Cardiac muscle cell (in vitro differentiated cells and primary cell): ENCODE measurements at regions not wholly inside any gene's neighbourhood (a gene's known extent, or its start where the extent isn't known, plus 50 kb on each side); places are given as distances from the start of the nearest gene placed in this dataset.
A peak's percentile ranks its signal among the peaks of the same experiment; 100 is the strongest.

ENCODE experiments used
- DNase-seq, 2 donors: peaks; one replicate each; pipeline versions ENCODE4 v3.0.0 to v3.0.0-alpha.2; 2010 to 2017; ENCODE audit warnings: low read depth in 1 of 2, low spot score in 1 of 2
- H3K27ac ChIP-seq: fragments of 200-600 bp; sonication (generic); 2 replicates; pipeline ENCODE4 v1.5.1; 2016
- H3K27me3 ChIP-seq: fragments of 200-600 bp; sonication (generic); 2 replicates; pipeline ENCODE4 v1.6.0; 2016; ENCODE audit warnings: control low read depth
- H3K36me3 ChIP-seq: fragments of 200-600 bp; sonication (generic); 2 replicates; pipeline ENCODE4 v1.5.1; 2016; ENCODE audit warnings: control low read depth
- H3K4me1 ChIP-seq: fragments of 200-600 bp; sonication (generic); 2 replicates; pipeline ENCODE4 v1.8.1; 2017; ENCODE audit warnings: low read depth, mild to moderate bottlenecking, mixed run types
- H3K4me3 ChIP-seq: fragments of 200-600 bp; sonication (generic); 2 replicates; pipeline ENCODE4 v1.5.1; 2016; ENCODE audit warnings: mild to moderate bottlenecking
- H3K9me3 ChIP-seq: fragments of 200-600 bp; sonication (generic); 2 replicates; pipeline ENCODE4 v1.5.1; 2017; ENCODE audit warnings: low read depth, mild to moderate bottlenecking, control low read depth
- TF ChIP-seq, protein P1 (sequence below): IDR thresholded peaks from 2 replicates; pipeline ENCODE4 v1.5.1; 2012; ENCODE audit warnings: low read depth, mild to moderate bottlenecking, low read length

GRCh38 chr1:192008281-192008825 lies 149.9 kb upstream of the RGS18 start:
- TF ChIP-seq, protein P1, sequence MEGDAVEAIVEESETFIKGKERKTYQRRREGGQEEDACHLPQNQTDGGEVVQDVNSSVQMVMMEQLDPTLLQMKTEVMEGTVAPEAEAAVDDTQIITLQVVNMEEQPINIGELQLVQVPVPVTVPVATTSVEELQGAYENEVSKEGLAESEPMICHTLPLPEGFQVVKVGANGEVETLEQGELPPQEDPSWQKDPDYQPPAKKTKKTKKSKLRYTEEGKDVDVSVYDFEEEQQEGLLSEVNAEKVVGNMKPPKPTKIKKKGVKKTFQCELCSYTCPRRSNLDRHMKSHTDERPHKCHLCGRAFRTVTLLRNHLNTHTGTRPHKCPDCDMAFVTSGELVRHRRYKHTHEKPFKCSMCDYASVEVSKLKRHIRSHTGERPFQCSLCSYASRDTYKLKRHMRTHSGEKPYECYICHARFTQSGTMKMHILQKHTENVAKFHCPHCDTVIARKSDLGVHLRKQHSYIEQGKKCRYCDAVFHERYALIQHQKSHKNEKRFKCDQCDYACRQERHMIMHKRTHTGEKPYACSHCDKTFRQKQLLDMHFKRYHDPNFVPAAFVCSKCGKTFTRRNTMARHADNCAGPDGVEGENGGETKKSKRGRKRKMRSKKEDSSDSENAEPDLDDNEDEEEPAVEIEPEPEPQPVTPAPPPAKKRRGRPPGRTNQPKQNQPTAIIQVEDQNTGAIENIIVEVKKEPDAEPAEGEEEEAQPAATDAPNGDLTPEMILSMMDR, result no peak
- Histone ChIP-seq H3K27me3 (no peaks in the 10 kb centered on the region), H3K36me3 (no peaks in the 10 kb centered on the region), H3K27ac (no peak overlapping the region), H3K4me3 (no peak overlapping the region), H3K9me3 (no peaks in the 10 kb centered on the region), H3K4me1 (no peaks in the 10 kb centered on the region)
- no peak for DNase-seq

DNA sequence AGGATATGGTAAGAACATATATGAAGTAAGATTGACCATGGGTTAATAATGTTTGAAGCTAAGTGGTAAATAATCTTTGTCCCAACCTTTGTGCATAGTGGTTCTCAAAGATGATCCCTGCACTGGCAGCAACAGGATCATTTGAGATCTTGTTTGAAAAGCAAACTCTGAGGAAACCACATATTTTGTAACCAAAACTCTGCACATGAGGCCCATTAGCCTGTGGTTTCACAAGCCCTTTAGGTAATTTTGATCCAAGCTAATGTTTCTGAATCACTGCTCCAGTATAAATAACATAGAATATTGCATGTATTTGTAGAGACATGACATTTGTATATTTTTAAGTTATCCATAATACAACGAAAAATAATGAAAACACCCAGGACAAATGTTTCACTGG lies 147.9 kb upstream of the RGS18 start:
- Histone ChIP-seq H3K9me3 (no peaks in the 10 kb centered on the region), H3K27me3 (no peaks in the 10 kb centered on the region), H3K36me3 (no peaks in the 10 kb centered on the region), H3K27ac (no peak overlapping the region), H3K4me1 (no peaks in the 10 kb centered on the region), H3K4me3 (no peak overlapping the region)
- TF ChIP-seq, protein P1, result no peak
- peak in 1 of 2 donors; percentile 3 for DNase-seq

GRCh38 chr1:192011525-192011924 lies 146.7 kb upstream of the RGS18 start:
- Histone ChIP-seq H3K4me3 (no peak overlapping the region), H3K4me1 (no peaks in the 10 kb centered on the region), H3K27me3 (no peaks in the 10 kb centered on the region), H3K27ac (no peak overlapping the region), H3K36me3 (no peaks in the 10 kb centered on the region), H3K9me3 (no peaks in the 10 kb centered on the region)
- DNase-seq, result no peak
- TF ChIP-seq, protein P1, result no peak

- Histone ChIP-seq H3K9me3 (no peaks in the 10 kb centered on the region), H3K27ac (no peak overlapping the region), H3K27me3 (no peaks in the 10 kb centered on the region), H3K36me3 (no peaks in the 10 kb centered on the region), H3K4me1 (no peaks in the 10 kb centered on the region), H3K4me3 (no peak overlapping the region)
- no peak for DNase-seq
- TF ChIP-seq, protein P1, result no peak
Observed at GRCh38 chr1:192022827-192023226, 135.4 kb upstream of the RGS18 start.

DNA sequence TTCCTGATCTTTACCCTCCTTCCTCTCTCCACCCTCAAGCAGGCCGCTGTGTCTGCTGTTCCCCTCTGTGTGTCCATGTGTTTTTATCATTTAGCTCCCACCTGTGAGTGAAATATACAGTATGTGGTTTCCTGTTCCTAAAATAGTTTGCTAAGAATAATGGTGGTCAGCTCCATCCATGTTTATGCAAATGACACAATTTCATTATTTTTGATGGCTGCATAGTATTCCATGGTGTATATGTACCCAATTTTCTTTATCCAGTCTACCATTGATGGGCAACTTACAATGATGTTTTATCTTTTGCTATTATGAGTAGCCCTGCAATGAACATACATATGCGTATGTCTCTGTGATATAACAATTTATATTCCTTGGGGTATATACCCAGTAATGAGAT lies 133.4 kb upstream of the RGS18 start:
- H3K4me3 ChIP-seq, result no peak overlapping the region
- H3K27ac ChIP-seq, result no peak overlapping the region
- no peaks in the 10 kb centered on the region for H3K27me3 ChIP-seq
- DNase-seq, result no peak
- H3K36me3 ChIP-seq, result no peaks in the 10 kb centered on the region
- H3K9me3 ChIP-seq, result no peaks in the 10 kb centered on the region
- H3K4me1 ChIP-seq, result no peaks in the 10 kb centered on the region
- TF ChIP-seq, protein P1, result no peak

- Histone ChIP-seq H3K4me1 (no peaks in the 10 kb centered on the region), H3K4me3 (no peak overlapping the region), H3K27ac (no peak overlapping the region), H3K36me3 (no peaks in the 10 kb centered on the region), H3K9me3 (peaks cover under 1% of the 10 kb centered on the region), H3K27me3 (no peaks in the 10 kb centered on the region)
- TF ChIP-seq, protein P1, result no peak
- no peak for DNase-seq
Observed at GRCh38 chr1:192038567-192038966, 119.7 kb upstream of the RGS18 start.
